ENCODE measurements at regions not wholly inside any gene's neighbourhood (a gene's known extent, or its start where the extent isn't known, plus 50 kb on each side); places are given as distances from the start of the nearest gene placed in this dataset.
"Not testable (repeated sequence)": the region's sequence is repeated elsewhere in the genome, so short reads cannot be mapped to it uniquely, and the experiment has no call there.

DNA sequence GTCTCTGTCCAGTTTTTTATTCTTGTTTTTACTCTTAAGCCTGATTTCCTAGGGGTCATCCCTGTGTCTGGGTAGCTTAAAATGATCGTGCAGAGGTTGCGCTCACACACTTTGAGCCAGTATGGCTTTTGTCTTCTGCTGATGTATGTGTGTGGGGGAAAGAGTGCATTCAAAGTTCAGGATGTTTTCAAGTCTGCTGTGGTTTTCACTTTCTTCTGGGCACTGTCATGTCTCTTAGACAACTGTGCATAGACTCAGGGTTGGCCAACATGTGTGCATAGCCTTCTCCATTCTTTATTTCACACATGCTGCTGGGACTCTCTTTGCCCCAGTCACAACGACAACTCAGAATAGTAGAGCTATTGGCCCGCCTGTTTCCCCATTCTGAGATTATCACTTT lies 139.1 kb downstream of the WNT7A start:
- ATAC-seq (no peak), DNase-seq (ENCODE audit: low read depth, low spot score) (no peak)
- intact Hi-C loops (cut with micrococcal nuclease; ENCODE audit: unreplicated experiment) (no loop called here), in situ Hi-C loops (cut with HindIII; ENCODE audit: low pct_unique_long_range_greater_than_20kb, low sequenced_read_pairs) (no loop called here)
- BruUV-seq (replicated peaks): no TSS peak
- POLR2A ChIA-PET: interaction anchor here (0.6 kb wide), 1 partner anchor 636 kb away, joined by 3 read pairs; no protein-coding TSS in a partner anchor
- Histone ChIP-seq H3K27me3 (ENCODE audit: control insufficient read depth, insufficient read depth, low read length) (peaks cover 4% of the 10 kb centered on the region; the same call in 1 of the 2 replicates), H3K4me1 (ENCODE audit: control insufficient read depth, insufficient read depth, low read length) (no peaks in the 10 kb centered on the region), H3K4me3 (ENCODE audit: low read depth in 2 of 2, low read length in 2 of 2) (no peak overlapping the region), H3K27ac (ENCODE audit: low read length) (no peak overlapping the region), H3K9me3 (ENCODE audit: control insufficient read depth, insufficient read depth, low read depth, low read length) (no peaks in the 10 kb centered on the region), H3K36me3 (ENCODE audit: control insufficient read depth, insufficient read depth, low read length) (no peaks in the 10 kb centered on the region)
- TF ChIP-seq POLR2AphosphoS5 (IDR thresholded peaks at IDR 0.05; ENCODE audit: low read depth, low read length) (no peak), SIN3A (IDR thresholded peaks at IDR 0.05; ENCODE audit: borderline replicate concordance, insufficient read depth, low read depth, low read length) (no peak), TCF7L2 (IDR thresholded peaks at IDR 0.05; ENCODE audit: low read depth, low read length) (no peak)
- TF ChIP-seq, protein P1, sequence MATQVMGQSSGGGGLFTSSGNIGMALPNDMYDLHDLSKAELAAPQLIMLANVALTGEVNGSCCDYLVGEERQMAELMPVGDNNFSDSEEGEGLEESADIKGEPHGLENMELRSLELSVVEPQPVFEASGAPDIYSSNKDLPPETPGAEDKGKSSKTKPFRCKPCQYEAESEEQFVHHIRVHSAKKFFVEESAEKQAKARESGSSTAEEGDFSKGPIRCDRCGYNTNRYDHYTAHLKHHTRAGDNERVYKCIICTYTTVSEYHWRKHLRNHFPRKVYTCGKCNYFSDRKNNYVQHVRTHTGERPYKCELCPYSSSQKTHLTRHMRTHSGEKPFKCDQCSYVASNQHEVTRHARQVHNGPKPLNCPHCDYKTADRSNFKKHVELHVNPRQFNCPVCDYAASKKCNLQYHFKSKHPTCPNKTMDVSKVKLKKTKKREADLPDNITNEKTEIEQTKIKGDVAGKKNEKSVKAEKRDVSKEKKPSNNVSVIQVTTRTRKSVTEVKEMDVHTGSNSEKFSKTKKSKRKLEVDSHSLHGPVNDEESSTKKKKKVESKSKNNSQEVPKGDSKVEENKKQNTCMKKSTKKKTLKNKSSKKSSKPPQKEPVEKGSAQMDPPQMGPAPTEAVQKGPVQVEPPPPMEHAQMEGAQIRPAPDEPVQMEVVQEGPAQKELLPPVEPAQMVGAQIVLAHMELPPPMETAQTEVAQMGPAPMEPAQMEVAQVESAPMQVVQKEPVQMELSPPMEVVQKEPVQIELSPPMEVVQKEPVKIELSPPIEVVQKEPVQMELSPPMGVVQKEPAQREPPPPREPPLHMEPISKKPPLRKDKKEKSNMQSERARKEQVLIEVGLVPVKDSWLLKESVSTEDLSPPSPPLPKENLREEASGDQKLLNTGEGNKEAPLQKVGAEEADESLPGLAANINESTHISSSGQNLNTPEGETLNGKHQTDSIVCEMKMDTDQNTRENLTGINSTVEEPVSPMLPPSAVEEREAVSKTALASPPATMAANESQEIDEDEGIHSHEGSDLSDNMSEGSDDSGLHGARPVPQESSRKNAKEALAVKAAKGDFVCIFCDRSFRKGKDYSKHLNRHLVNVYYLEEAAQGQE (IDR thresholded peaks at IDR 0.05; ENCODE audit: insufficient read depth in 1 of 2, low read depth in 2 of 2, low read length in 1 of 2): no peak
- TF ChIP-seq, protein P2, sequence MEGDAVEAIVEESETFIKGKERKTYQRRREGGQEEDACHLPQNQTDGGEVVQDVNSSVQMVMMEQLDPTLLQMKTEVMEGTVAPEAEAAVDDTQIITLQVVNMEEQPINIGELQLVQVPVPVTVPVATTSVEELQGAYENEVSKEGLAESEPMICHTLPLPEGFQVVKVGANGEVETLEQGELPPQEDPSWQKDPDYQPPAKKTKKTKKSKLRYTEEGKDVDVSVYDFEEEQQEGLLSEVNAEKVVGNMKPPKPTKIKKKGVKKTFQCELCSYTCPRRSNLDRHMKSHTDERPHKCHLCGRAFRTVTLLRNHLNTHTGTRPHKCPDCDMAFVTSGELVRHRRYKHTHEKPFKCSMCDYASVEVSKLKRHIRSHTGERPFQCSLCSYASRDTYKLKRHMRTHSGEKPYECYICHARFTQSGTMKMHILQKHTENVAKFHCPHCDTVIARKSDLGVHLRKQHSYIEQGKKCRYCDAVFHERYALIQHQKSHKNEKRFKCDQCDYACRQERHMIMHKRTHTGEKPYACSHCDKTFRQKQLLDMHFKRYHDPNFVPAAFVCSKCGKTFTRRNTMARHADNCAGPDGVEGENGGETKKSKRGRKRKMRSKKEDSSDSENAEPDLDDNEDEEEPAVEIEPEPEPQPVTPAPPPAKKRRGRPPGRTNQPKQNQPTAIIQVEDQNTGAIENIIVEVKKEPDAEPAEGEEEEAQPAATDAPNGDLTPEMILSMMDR (IDR thresholded peaks at IDR 0.05): no peak
- CTCF ChIA-PET: interaction anchor here (0.5 kb wide), 1 partner anchor 12 kb away, joined by 6 read pairs; no protein-coding TSS in a partner anchor

DNA sequence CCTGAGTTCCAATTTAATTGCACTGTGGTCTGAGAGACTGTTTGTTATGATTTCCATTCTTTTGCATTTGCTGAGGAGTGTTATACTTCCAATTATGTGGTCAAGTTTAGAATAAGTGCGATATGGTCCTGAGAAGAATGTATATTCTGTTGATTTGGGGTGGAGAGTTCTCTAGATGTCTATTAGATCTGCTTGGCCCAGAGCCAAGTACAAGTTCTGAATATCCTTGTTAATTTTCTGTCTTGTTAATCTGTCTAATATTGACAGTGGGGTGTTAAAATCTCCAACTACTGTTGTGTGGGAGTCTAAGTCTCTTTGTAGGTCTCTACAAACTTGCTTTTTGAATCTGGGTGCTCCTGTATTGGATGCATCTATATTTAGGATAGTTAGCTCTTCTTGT lies 146.1 kb downstream of the WNT7A start:
- H3K27me3 ChIP-seq (ENCODE audit: control insufficient read depth, insufficient read depth, low read length); BruUV-seq (replicated peaks); POLR2A ChIA-PET; H3K9me3 ChIP-seq (ENCODE audit: control insufficient read depth, insufficient read depth, low read depth, low read length); H3K36me3 ChIP-seq (ENCODE audit: control insufficient read depth, insufficient read depth, low read length); DNase-seq (ENCODE audit: low read depth, low spot score); in situ Hi-C loops (cut with HindIII; ENCODE audit: low pct_unique_long_range_greater_than_20kb, low sequenced_read_pairs); H3K4me1 ChIP-seq (ENCODE audit: control insufficient read depth, insufficient read depth, low read length); ATAC-seq; H3K4me3 ChIP-seq (ENCODE audit: low read depth in 2 of 2, low read length in 2 of 2); CTCF ChIA-PET; H3K27ac ChIP-seq (ENCODE audit: low read length); intact Hi-C loops (cut with micrococcal nuclease; ENCODE audit: unreplicated experiment): not testable (repeated sequence)

DNA sequence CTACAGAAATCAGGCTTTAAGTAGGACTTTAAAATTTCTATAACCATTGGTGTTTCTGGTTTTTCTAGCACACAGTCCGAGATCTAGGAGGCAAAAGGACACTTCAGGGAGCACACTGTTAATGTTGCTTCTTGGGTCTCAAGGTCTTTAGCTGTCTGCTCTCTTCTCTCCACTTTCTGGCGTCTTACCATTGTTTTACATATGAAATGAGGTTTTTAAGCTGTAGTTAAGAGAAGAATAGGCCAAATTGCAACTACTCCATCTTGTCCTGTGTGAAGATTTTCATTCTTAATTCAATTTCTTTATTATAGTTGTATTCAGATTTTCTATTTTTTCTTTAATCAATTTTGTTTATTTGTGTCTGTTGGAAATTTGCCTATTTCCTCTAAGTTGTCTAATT lies 151.4 kb downstream of the WNT7A start:
- H3K27me3 ChIP-seq (ENCODE audit: control insufficient read depth, insufficient read depth, low read length): no peaks in the 10 kb centered on the region
- H3K4me3 ChIP-seq (ENCODE audit: low read depth in 2 of 2, low read length in 2 of 2): no peak overlapping the region
- H3K27ac ChIP-seq (ENCODE audit: low read length): no peak overlapping the region
- ChIA-PET POLR2A (no interaction called here), CTCF (no interaction called here)
- TF ChIP-seq SIN3A (IDR thresholded peaks at IDR 0.05; ENCODE audit: borderline replicate concordance, insufficient read depth, low read depth, low read length): no peak
- TF ChIP-seq, protein P2 (IDR thresholded peaks at IDR 0.05): no peak
- TF ChIP-seq TCF7L2 (IDR thresholded peaks at IDR 0.05; ENCODE audit: low read depth, low read length): no peak
- TF ChIP-seq, protein P1 (IDR thresholded peaks at IDR 0.05; ENCODE audit: insufficient read depth in 1 of 2, low read depth in 2 of 2, low read length in 1 of 2): no peak
- no peak for TF ChIP-seq POLR2AphosphoS5 (IDR thresholded peaks at IDR 0.05; ENCODE audit: low read depth, low read length)
- intact Hi-C loops (cut with micrococcal nuclease; ENCODE audit: unreplicated experiment) (no loop called here), in situ Hi-C loops (cut with HindIII; ENCODE audit: low pct_unique_long_range_greater_than_20kb, low sequenced_read_pairs) (no loop called here)
- H3K9me3 ChIP-seq (ENCODE audit: control insufficient read depth, insufficient read depth, low read depth, low read length): no peaks in the 10 kb centered on the region; the same call in 1 of the 2 replicates
- ATAC-seq: no peak
- H3K36me3 ChIP-seq (ENCODE audit: control insufficient read depth, insufficient read depth, low read length): no peaks in the 10 kb centered on the region
- DNase-seq (ENCODE audit: low read depth, low spot score): no peak
- no TSS peak for BruUV-seq (replicated peaks)
- H3K4me1 ChIP-seq (ENCODE audit: control insufficient read depth, insufficient read depth, low read length): no peaks in the 10 kb centered on the region
